ENCODE measurements at regions not wholly inside any gene's neighbourhood (a gene's known extent, or its start where the extent isn't known, plus 50 kb on each side); places are given as distances from the start of the nearest gene placed in this dataset.

GRCh38 chr11:91947215-91947820 lies 277.3 kb upstream of the FAT3 start:
- no peak for DNase-seq

DNA sequence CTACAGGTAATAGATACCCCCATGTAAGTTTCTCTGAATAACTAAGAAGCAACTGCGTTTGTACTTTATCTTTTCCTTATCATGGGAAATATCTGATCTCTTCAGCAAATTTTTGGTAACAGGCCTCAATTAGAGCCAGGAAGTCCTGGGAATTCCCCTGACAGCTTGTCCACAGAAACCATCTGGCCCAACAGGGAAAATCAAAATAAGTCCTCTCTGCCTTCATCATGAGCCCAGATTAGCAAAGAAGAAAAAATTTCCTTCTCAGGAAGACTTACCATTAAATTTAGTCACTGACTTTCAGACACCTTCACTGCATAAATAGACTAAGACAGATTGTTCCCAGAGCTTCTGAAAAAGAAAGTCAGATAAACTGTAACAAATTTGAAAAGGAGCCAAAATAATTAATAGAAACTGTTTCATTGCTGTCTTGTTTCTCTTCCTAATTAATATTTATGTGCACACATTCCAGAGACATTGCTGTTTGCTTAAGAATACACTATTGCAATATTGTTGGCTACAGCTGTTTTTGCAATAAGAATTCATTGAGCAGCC lies 278.1 kb upstream of the FAT3 start:
- DNase-seq = no peak

DNA sequence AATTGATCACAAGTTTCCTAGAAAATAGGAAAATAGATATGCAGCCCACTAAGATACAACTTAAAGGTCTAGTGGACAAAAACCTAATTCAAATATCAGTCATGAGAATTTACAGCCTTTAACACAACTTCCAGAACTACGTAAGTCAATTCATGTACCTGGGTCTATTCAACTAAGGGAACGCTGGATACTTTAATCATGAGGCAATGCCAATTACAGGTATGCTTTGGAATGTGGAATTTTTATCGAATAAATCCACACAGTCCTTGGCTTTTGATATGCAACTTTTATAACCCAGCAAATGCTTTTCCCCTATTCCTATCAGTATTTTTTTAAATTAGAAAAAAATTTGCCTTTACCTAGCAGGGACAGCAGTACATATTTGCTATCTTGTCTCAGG lies 289.5 kb upstream of the FAT3 start:
- DNase-seq = no peak

DNA sequence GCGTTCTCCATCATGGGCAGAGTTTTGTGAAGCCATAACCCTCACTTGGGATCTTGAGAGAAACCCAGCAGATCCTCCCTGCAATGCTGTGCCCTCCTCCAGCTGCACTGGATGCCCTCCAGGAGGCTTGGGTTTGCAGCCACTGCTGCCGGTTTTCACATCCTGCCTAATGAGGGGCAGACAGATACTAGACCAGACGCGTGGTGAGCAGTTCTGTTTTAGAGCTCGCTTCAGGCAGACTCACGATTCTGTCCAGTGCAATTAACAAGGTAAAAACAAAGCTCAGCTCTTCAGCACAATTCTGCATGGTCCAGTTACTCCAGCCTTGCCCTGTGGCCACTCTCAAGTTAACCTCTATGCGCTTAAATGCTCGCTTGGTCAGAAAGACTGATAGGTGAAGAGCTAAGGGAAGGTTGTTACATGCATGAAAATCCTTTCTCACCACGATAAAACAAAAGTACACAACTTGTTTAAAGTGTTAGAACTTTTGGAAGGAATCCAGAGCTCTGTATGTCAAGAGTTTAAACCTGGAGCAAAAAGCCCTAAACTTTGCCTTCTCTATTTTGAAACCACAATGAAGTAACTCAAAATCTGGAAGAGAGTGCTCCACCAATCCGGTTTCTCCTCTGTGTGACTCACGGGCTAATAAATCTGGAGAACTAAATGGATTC lies 292.3 kb upstream of the FAT3 start:
- no peak for DNase-seq

- DNase-seq = no peak
Observed at GRCh38 chr11:91927448-91927847, 297.2 kb upstream of the FAT3 start.

DNA sequence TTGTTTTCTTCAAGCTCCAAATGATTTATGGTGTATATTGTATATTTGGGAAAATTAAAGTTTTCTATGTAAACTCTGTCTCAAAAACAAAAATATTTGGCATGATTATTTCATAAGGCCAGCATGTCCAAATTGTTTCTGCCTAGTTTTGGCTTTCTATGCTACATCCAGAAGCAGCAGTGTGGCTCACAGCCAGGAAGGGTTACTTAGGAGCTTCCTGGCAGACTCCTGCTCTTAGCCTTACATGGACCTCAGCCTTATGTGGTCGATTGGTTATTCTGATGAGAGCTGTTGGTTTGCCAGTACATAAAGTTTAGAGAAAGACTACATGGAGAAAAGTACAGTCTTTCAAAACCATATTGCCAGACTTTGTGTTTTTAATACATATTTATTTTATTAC lies 297.7 kb upstream of the FAT3 start:
- DNase-seq = no peak

- no peak for DNase-seq
Observed at GRCh38 chr11:91922846-91923245, 301.8 kb upstream of the FAT3 start.

DNA sequence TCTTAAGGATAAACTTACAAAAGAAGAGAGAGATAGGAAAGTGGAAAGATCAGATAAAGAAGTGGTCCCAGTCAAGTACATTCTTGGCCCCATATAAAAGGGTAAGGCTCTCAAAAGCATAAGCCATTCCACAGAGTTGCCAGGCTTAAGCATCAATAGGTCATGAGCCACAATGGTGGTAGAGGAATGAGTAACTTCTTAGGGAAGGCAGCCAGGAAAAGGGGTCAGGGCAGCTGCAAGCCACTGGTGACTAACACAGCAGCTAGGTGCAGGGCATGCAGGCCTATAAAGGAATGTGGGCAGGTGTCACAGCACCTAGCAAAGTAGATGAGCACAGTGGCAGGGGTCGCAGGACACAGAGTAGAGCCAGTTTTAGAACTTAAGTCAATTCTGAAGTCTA lies 302.6 kb upstream of the FAT3 start:
- DNase-seq = no peak

GRCh38 chr11:91913407-91913806 lies 311.2 kb upstream of the FAT3 start:
- DNase-seq = no peak

DNA sequence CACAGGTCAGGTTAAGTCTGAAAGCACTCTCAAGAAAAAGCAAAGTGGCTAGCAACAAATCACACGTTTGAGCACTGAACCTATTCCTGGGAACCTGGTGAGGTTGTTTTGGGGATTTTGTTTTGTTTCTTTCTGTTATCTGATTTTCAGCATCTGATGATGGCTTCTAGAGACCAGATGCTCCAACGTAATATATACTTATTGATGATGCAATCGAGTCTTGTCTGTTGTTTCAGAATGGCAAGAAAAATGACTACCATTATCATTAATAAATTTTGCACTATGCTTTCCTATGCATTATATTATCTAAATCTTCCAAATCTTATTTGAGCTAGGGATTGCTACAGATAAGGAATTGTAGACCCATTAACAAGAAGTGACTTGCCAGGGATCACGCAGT lies 312.3 kb upstream of the FAT3 start:
- no peak for DNase-seq

DNA sequence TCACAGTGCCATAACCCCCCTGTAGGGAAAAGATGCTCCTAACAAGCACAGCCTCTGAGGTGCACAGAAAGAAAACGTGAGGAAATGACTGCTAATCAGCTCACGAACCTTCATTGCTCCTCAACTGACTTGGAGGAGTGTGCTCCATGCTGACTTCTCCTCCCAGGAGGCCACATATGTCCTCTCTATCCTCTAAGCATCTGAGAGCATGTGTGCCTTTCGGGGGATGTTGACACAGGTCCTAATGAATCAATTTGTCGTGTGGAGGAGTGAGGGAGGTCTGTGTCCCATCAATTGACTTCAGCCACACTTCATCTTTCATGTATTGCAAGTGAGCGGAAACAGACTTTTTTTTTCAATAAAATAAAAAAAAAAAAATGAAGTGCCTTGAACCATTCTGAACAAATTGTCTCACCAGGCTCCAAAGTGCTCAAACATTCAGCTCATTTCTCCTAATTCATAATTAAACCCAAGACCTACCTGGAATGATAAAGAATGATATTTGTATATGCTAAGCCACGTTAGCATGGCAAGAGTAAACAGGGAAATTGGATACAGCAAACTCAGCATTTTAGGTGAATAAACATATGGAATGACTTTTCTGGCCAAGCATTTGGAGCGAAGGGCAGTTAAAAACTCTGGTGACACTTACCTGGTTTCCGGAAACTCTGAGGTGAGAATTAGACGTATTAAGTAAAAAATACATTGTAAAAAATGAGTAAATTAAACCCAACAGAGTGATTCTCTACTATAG lies 317.6 kb upstream of the FAT3 start:
- DNase-seq = no peak

GRCh38 chr11:91904792-91905785 lies 319.5 kb upstream of the FAT3 start:
- peak; percentile 1 for DNase-seq

GRCh38 chr11:91902312-91902711 lies 322.3 kb upstream of the FAT3 start:
- no peak for DNase-seq

- no peak for DNase-seq
Observed at GRCh38 chr11:91880660-91881059, 344.0 kb upstream of the FAT3 start.

DNA sequence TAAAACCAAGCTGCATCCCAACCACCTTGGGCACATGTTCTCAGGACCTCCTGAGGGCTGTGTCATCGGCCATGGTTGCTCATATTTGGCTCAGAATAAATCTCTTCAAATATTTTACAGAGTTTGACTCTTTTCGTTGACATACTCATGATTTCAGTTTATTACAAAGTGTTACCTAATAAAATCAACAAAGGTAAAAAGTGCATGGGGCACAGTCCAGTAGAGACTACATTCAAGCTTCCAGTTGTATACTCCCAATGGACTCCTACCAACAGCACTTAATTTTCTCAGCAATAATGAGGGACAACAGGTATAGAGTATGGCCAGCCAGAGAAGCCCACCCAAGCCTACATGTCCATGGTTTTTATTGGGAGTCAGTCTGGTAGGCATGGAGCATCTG lies 347.9 kb upstream of the FAT3 start:
- DNase-seq = no peak

DNA sequence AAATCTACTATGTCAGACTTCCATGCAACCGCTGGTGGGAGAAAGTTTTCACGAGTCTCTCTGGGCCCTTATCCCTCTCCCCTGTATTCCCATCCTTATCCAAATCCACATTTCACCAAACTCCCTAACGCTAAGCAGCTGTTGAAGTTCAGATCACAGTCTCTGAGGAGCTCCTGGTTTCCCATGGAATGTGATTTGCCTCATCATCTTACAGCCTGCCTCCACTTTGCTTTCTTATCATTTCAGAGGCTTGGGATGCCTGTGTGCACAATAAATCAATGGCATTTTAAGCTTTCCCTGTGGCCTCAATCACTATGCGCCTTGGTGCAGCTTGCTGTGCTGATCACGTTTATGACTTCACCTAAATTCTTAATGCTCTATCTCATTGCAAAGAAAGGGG lies 352.4 kb upstream of the FAT3 start:
- no peak for DNase-seq

DNA sequence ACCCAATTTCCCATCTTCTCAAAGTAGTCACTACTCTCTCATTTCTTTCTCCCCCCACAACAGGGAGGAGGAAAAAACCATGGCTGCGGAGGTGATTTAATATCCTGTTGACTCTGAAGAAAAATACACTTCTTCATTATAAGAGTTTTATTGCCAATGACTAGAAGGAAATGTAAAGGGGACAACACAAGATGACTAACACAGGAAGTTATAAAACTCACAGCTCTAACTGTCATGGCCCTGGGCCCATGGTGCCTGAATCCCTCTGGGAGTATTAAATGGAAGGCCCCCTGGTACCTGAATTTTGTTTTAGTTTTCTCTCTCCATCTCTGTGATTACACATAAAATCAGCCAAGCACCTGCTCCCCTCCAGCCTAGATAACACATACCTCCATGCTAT lies 352.8 kb upstream of the FAT3 start:
- no peak for DNase-seq

DNA sequence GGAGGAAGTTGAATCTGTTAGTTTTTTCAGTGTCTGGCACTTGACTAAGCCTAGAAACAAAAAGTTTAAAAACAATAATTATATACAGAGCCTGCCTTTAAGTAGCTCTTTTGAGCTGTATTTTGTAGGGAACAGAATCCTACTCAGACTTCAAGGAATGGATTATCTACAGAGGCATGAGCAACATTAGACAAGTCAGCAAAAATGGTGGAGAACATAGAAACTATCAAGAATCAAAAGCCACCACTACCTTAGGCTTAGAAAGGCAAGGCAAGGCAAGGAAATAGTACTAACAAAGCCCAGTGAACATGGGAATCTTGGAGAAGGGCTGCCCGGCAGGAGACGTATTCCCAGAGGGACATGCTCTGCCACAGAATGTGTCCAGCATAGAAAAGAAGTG lies 353.6 kb upstream of the FAT3 start:
- DNase-seq = no peak

- no peak for DNase-seq
Observed at GRCh38 chr11:91869686-91870085, 354.9 kb upstream of the FAT3 start.

DNA sequence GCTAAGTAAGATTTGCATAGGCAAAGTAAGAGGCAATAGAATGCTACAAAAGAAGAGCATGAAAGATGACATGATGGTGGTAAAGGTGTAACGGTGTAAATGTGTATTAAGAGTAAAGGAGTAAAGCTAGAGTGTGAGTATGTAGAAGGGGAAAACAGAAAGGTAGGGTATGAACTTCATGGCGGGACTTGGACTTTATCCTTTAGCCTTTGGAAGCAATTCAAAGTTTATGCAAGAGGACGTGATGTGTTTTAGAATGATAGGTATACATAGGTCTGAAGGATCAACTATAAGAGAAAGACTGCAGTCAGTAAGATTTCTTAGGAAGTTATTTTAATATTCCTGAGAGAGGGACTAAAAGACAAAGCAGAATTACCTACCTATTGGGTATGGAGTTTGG lies 358.0 kb upstream of the FAT3 start:
- no peak for DNase-seq

GRCh38 chr11:91860661-91861060 lies 364.0 kb upstream of the FAT3 start:
- DNase-seq = no peak

GRCh38 chr11:91859666-91860065 lies 365.0 kb upstream of the FAT3 start:
- no peak for DNase-seq

- no peak for DNase-seq
Observed at GRCh38 chr11:91857179-91857578, 367.4 kb upstream of the FAT3 start.
